ENCODE measurements at regions not wholly inside any gene's neighbourhood (a gene's known extent, or its start where the extent isn't known, plus 50 kb on each side); places are given as distances from the start of the nearest gene placed in this dataset.

- no peak for TF ChIP-seq CTCF (IDR thresholded peaks at IDR 0.05)
- Histone ChIP-seq H3K4me3 (no peak overlapping the region), H3K27me3 (replicated peaks; ENCODE audit: insufficient read depth) (no peaks in the 10 kb centered on the region), H3K27ac (no peak overlapping the region), H3K4me1 (ENCODE audit: control insufficient read depth in 1 of 2, low read depth in 2 of 2) (peaks cover 0 to 18% of the 10 kb centered on the region in 2 donors), H3K9me3 (no peaks in the 10 kb centered on the region), H3K36me3 (no peaks in the 10 kb centered on the region)
- DNase-seq (ENCODE audit: low spot score), result no peak
- ATAC-seq (ENCODE audit: insufficient number of reproducible peaks, low FRiP score, low read depth), result no peak
Measured at GRCh38 chr4:20486433-20486832, 213.8 kb upstream of the PACRGL start.

- H3K27ac ChIP-seq, result no peak overlapping the region
- DNase-seq (ENCODE audit: low spot score), result no peak
- H3K36me3 ChIP-seq, result no peaks in the 10 kb centered on the region
- H3K27me3 ChIP-seq (replicated peaks; ENCODE audit: insufficient read depth), result no peaks in the 10 kb centered on the region
- no peaks in the 10 kb centered on the region for H3K9me3 ChIP-seq
- ATAC-seq (ENCODE audit: insufficient number of reproducible peaks, low FRiP score, low read depth), result no peak
- H3K4me1 ChIP-seq (ENCODE audit: control insufficient read depth in 1 of 2, low read depth in 2 of 2), result peaks cover 0 to 18% of the 10 kb centered on the region in 2 donors
- H3K4me3 ChIP-seq, result no peak overlapping the region
- TF ChIP-seq CTCF (IDR thresholded peaks at IDR 0.05), result no peak
Measured at GRCh38 chr4:20487446-20487845, 212.8 kb upstream of the PACRGL start.

GRCh38 chr4:20487852-20488251 is 212.4 kb upstream of the PACRGL start:
- no peak for TF ChIP-seq CTCF (IDR thresholded peaks at IDR 0.05)
- Histone ChIP-seq H3K9me3 (no peaks in the 10 kb centered on the region), H3K36me3 (no peaks in the 10 kb centered on the region), H3K27ac (no peak overlapping the region), H3K27me3 (replicated peaks; ENCODE audit: insufficient read depth) (no peaks in the 10 kb centered on the region), H3K4me1 (ENCODE audit: control insufficient read depth in 1 of 2, low read depth in 2 of 2) (peaks cover 0 to 18% of the 10 kb centered on the region in 2 donors), H3K4me3 (no peak overlapping the region)
- DNase-seq (ENCODE audit: low spot score) (no peak), ATAC-seq (ENCODE audit: insufficient number of reproducible peaks, low FRiP score, low read depth) (no peak)

- ATAC-seq (ENCODE audit: insufficient number of reproducible peaks, low FRiP score, low read depth) (no peak), DNase-seq (ENCODE audit: low spot score) (no peak)
- no peak for TF ChIP-seq CTCF (IDR thresholded peaks at IDR 0.05)
- H3K27me3 ChIP-seq (replicated peaks; ENCODE audit: insufficient read depth), result no peaks in the 10 kb centered on the region
- H3K27ac ChIP-seq, result no peak overlapping the region
- peaks cover 0 to 18% of the 10 kb centered on the region in 2 donors for H3K4me1 ChIP-seq (ENCODE audit: control insufficient read depth in 1 of 2, low read depth in 2 of 2)
- H3K36me3 ChIP-seq, result no peaks in the 10 kb centered on the region
- no peaks in the 10 kb centered on the region for H3K9me3 ChIP-seq
- H3K4me3 ChIP-seq, result no peak overlapping the region
Measured at GRCh38 chr4:20490734-20491133, 209.5 kb upstream of the PACRGL start.

GRCh38 chr4:20493761-20494353 is 206.4 kb upstream of the PACRGL start:
- Histone ChIP-seq H3K9me3 (no peaks in the 10 kb centered on the region), H3K4me3 (no peak overlapping the region), H3K4me1 (ENCODE audit: control insufficient read depth in 1 of 2, low read depth in 2 of 2) (peaks cover 0 to 5% of the 10 kb centered on the region in 2 donors), H3K36me3 (no peaks in the 10 kb centered on the region), H3K27me3 (replicated peaks; ENCODE audit: insufficient read depth) (no peaks in the 10 kb centered on the region), H3K27ac (no peak overlapping the region)
- DNase-seq (ENCODE audit: low spot score) (no peak), ATAC-seq (ENCODE audit: insufficient number of reproducible peaks, low FRiP score, low read depth) (no peak)
- no peak for TF ChIP-seq CTCF (IDR thresholded peaks at IDR 0.05)

Data from thoracic aorta (tissue), 2 donors.